ENCODE measurements at regions not wholly inside any gene's neighbourhood (a gene's known extent, or its start where the extent isn't known, plus 50 kb on each side); places are given as distances from the start of the nearest gene placed in this dataset.

DNA sequence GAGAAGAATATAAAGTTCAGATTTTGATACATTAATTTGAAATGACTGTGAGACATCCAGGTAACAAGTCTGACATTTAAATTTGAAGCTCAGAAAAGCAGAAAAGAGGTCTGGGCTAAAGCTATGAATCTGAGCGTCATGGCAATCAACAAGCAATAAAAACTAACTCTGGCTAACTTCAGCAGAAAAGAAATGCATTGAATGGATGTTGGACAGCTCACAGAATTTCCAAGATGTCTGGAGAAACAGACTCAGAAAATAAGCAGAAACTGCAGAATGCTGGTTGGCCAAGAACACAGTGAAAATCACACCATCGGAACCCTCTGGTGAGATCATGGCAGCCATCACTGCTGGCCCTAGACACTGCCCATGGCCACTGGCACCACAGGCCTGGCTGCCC is 366.6 kb downstream of the METTL4 start:
- H3K4me3 ChIP-seq (ENCODE audit: low read length), result no peak overlapping the region
- TF ChIP-seq, protein P1, sequence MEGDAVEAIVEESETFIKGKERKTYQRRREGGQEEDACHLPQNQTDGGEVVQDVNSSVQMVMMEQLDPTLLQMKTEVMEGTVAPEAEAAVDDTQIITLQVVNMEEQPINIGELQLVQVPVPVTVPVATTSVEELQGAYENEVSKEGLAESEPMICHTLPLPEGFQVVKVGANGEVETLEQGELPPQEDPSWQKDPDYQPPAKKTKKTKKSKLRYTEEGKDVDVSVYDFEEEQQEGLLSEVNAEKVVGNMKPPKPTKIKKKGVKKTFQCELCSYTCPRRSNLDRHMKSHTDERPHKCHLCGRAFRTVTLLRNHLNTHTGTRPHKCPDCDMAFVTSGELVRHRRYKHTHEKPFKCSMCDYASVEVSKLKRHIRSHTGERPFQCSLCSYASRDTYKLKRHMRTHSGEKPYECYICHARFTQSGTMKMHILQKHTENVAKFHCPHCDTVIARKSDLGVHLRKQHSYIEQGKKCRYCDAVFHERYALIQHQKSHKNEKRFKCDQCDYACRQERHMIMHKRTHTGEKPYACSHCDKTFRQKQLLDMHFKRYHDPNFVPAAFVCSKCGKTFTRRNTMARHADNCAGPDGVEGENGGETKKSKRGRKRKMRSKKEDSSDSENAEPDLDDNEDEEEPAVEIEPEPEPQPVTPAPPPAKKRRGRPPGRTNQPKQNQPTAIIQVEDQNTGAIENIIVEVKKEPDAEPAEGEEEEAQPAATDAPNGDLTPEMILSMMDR (conservative IDR thresholded peaks at IDR 0.05; ENCODE audit: low read length), result no peak
- no peak for DNase-seq (ENCODE audit: low read depth)

DNA sequence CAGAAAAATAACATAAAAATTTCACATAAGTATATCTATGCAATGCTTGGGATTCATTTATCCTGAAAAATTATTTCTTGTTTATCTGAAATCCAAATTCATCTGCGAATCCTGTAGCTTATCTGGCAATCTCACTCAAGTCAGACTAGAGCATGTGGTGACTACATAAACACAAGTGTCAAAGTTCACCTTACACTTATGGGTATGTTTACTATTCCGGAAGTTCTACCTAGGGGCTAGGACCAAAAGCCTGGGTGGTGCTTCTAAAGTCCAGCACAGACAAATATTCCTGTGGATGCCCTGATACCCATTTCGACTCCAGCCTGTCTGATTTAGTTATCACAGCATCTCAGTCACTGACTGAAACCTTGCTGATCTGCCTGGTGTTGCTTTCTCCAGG is 364.0 kb downstream of the METTL4 start:
- TF ChIP-seq, protein P1 (conservative IDR thresholded peaks at IDR 0.05; ENCODE audit: low read length), result no peak
- H3K4me3 ChIP-seq (ENCODE audit: low read length), result no peak overlapping the region

DNA sequence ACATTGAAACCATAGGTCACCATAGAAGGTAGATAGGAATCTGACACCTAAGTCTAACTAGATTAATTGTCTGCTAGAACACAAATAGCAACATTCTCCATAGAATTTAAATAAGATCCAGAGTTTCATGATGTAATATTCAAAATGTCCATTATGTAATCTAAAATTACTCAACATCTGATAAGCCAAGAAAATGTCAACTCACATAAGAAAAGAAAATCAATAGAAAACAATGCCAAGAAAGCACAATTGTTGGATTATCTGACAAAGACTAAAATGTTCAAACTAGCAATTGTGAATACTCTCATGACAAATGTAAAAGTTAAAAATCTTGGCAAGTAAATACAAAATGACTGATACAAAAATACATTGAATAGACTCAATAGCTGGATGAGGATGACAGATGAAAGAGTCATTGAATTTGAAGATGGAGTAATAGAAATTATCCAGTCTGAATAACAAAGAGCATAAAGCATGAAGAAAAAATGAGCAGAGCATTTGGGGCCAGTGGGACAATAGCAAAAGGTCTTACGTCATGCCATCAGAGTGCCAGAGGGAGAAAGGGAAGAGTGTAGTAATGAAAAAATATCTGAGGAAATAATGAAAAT is 358.6 kb downstream of the METTL4 start:
- DNase-seq (ENCODE audit: low read depth), result no peak
- no peak overlapping the region for H3K4me3 ChIP-seq (ENCODE audit: low read length)
- TF ChIP-seq, protein P1 (conservative IDR thresholded peaks at IDR 0.05; ENCODE audit: low read length), result no peak

More for the DNA sequence above, 364.0 kb downstream of the METTL4 start:
- no peak for DNase-seq (ENCODE audit: low read depth)

DNA sequence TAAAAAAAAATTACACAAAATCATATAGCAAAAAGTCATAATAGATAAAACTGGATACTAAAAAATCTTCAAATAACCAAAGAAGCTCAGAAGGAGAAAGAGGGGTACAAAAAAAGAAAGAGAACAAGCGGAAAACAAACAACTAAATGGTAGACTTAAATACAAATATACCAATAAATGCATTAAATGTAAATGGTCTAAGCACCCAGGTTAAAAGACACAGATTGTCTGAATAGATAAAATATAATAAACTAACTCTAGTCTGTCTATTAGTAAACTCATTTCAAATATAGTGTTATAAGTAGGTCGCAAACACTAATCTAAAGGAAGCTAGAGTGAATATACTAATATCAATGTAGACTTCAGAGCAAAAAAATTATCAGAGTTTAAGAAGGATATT is 357.4 kb downstream of the METTL4 start:
- no peak for DNase-seq (ENCODE audit: low read depth)
- no peak overlapping the region for H3K4me3 ChIP-seq (ENCODE audit: low read length)
- TF ChIP-seq, protein P1 (conservative IDR thresholded peaks at IDR 0.05; ENCODE audit: low read length), result no peak

DNA sequence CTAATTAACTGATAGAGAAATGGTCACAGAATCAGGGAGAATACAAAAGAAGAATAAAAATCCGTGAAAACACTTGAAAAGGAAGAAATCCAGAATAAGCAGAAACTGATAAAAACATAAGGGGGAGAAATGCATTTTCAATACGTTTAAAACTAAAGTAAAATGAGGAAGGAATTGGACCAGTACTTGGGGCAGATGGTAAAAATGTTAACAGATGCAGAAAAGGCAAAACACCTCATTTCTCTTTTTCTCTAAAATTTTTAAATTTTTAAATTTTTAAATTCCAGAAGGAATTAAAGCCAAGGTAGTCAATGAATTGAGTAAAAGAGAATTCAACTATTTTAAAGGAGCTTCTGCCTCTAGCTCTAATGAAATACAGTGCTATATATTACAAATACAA is 353.9 kb downstream of the METTL4 start:
- TF ChIP-seq, protein P1 (conservative IDR thresholded peaks at IDR 0.05; ENCODE audit: low read length), result no peak

DNA sequence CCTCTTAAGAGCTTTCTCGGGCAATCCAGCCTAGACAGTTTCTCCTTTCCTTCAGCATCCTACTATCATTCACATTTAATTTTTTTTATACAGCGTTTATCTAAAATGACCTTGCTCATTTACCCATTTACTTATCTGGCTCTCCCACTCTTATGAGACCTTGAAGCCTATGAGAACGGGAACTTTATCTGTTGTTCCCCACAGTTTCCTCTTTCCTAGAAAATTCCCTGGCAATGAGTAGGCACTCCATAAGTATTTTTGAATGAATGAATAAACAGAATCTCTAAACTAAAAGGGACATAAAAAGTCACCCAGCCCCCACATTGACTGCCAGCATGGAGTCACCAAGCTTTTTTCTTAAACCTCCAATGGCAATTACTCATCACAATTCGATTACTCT is 353.2 kb downstream of the METTL4 start:
- no peak for DNase-seq (ENCODE audit: low read depth)
- TF ChIP-seq, protein P1 (conservative IDR thresholded peaks at IDR 0.05; ENCODE audit: low read length), result no peak
- H3K4me3 ChIP-seq (ENCODE audit: low read length), result no peak overlapping the region

More for the DNA sequence above, 353.9 kb downstream of the METTL4 start:
- no peak for DNase-seq (ENCODE audit: low read depth)
- no peak overlapping the region for H3K4me3 ChIP-seq (ENCODE audit: low read length)

DNA sequence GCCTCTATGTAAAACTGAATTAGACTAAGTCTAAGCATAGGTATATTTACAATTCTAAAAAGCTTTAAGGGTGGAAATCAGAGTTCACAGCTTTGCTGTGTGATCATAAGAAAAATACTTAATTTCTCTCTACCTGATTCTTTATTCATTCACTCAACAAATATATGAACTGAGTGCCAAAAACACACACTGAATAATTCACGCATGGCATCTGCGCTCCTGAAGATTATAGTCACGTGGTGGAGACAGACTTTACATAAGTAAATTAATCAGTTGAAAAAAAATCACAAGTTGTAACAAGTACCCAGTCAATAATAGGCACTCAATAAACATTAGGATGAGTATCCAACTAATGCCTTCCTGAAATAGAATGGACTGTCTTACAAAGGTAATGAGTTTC is 351.6 kb downstream of the METTL4 start:
- TF ChIP-seq, protein P1 (conservative IDR thresholded peaks at IDR 0.05; ENCODE audit: low read length), result no peak
- DNase-seq (ENCODE audit: low read depth), result no peak
- H3K4me3 ChIP-seq (ENCODE audit: low read length), result no peak overlapping the region

Measured in AG10803 (cell line).